Fibroblast of skin of scalp (primary cell): ENCODE measurements at regions not wholly inside any gene's neighbourhood (a gene's known extent, or its start where the extent isn't known, plus 50 kb on each side); places are given as distances from the start of the nearest gene placed in this dataset.
"Not testable (repeated sequence)": the region's sequence is repeated elsewhere in the genome, so short reads cannot be mapped to it uniquely, and the experiment has no call there.

Experiments
- DNase-seq: peaks from one replicate; pipeline ENCODE4 v3.0.0-alpha.2; 2013

DNA sequence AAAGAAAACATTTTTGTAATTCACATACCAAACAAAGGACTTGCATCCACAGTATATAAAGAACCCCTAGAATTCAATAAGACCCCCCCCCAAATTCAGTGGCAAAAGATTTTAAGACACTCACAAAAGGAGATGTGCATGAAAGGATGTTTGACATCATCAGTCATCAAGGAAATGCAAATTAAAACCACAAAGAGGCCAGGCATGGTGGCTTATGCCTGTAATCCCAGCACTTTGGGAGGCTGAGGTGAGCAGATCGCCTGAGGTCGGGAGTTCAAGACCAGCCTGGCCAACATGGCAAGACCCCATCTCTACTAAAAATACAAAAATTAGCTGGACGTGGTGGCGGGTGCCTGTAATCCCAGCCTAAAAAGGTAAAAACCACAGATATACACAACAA lies 61.3 kb downstream of the AIPL1 start:
- not testable (repeated sequence) for DNase-seq

- DNase-seq: no peak
These were observed 68.7 kb downstream of the AIPL1 start for GRCh38 chr17:6366221-6366666.

DNA sequence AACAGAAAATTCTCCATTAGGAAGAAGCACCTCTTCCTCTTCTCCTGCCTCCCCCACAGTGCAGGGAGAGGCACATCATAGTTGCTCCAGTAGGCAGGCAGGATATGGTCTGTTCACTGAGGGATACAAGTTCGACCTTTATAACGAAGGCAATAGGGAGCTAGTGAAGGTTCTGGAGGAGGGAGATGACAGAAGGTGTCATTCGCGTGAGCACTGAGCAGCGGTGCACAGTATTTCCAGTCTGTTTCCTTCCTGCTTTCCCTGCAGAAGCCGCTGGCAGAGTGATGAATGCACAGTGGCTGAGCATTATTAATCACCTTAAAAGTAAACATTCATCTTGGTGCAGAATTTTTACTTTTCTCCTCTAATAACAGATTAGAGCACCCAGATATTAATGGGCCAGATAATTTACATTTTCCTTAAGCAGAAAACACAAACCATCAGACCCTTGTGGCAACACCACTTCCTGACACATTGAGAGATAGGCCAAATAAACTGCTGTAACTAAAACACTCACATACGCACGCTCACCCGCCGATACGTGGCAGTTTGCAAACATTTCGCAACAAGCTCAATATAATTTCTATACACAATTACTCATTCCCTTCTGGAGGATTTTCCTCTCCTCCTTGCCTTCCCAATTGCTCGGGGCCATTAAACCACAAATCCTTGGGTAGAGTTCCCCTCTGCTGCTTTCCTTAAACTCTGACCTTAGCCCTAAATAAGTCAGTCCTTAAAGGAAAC lies 69.5 kb downstream of the AIPL1 start:
- no peak for DNase-seq

- DNase-seq: no peak
These were observed 73.2 kb downstream of the AIPL1 start for GRCh38 chr17:6361733-6362132.

- no peak for DNase-seq
These were observed 76.8 kb downstream of the AIPL1 start for GRCh38 chr17:6358131-6358530.

GRCh38 chr17:6356562-6356961 lies 78.4 kb downstream of the AIPL1 start:
- no peak for DNase-seq

GRCh38 chr17:6355196-6355595 lies 79.7 kb downstream of the AIPL1 start:
- DNase-seq: no peak

DNA sequence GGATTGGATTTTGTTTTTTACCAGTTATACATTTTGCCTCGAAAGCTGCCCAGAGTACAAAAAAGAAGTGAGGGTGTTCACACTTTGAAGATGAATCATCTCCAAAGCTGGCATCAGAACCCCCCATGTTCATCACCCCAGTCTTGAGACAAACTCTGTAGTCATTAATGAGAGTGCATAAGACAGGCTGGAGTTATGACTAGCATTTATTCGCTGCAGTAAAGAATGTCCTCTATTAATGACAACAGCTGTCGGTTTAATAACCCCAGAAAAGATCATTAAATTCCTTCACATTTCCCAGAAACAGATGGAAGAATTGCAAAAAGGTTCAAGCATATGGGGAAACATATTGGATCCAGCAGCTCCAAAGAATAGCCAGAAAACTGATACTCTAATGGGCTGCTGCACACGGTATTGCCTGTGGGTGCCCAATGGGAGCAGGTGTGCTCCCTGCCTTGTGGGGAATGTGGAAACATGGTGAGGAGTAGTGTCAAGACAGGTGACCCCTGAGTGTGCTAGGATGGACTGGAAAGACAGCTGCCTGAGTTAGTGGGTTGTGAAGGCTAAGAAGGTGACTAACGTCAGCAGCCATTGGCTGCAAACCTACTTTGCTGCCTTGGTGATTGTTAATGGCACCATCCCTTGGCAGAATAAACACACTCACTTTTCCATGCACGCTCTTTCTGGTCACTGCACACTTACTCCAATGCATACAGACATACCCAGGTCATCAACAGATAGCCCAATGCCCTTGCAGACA lies 81.9 kb downstream of the AIPL1 start:
- no peak for DNase-seq

- no peak for DNase-seq
These were observed 82.9 kb downstream of the AIPL1 start for GRCh38 chr17:6352016-6352415.

DNA sequence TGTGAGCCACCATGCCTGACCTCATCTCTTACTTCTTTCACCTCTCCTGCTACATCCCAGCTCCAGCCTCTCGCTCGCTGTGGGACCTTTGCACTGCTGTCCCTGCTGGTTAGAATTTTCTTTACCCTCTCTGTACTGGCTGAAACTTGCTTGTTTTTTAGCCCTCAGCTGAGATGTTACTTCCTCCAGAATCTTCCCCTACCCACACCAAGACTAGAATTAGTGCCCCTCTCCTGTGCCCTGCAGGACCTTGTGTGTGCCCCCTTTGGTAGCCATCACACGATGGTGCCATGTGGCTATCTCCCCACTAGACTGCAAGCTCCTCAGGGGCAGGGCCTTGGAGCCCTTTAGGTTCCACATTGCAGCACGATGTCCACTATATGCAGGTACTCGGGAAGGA lies 84.1 kb downstream of the AIPL1 start:
- no peak for DNase-seq

DNA sequence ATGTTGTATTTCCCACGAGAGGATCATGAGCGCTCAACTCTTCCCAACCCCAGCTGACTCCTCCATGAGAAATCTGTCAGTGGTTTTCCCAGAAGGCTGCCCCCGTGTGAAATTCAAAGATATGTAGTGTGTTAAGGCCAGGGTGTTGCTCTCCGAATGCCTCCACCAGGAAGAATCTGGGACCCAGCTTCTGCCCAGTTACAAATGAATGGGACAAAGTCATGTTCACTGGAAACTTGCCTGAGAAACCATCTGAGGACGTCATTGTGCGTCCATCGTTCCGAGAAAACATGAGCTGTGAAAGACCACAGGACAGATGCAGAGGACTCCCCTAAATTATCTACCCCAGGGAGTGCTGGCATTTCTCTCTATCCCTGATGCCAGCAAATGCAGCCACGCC lies 86.0 kb downstream of the AIPL1 start:
- DNase-seq: no peak

- no peak for DNase-seq
These were observed 87.1 kb downstream of the AIPL1 start for GRCh38 chr17:6347776-6348175.

DNA sequence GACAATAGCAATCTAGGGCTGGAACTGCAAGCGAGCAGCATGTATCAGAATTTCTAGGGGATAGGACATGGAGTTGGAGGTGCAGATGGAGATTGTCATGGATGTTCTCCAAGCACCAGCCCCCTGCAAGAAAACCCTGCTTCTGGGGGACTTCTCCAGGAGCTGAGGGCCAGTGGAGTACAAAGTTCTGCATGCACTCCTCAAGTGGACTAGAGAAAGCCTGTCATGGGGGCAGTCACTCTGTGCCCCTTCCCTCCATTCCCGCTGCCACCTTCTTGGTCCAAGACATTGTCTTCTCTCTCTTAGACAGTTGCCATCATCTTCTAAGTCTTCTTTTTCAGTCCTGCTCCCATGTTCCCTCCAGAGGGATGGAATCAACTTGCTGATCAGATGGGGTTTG lies 87.9 kb downstream of the AIPL1 start:
- no peak for DNase-seq

DNA sequence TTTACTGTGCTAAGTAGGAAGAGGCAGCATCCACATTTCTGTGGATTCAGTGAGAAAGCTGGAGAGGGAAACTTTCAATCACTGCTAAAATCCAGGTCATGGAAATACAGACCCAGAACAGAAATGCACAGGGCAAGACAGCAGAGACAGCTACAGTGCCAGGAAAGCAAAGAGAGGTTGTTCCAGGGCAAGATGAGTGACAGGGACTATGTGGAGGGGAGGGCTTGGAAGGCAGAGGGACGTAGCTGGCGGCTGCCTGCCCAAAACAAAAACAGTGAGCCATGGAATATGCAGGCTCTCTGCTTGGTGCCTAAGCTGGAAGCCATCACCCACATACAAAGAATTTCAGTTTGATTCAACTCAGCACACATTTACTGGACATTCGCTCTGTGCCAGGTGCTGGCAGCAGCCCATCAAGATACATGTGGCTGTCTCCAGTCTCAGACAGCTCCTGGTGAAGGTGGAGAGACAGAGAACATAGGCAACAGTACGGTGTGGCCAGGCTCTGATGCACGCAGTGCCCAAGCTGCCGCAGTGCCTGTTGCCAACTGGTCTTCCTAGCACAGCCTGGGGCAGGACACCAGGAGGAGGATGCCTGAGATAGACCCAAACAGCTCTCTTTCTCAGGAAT lies 88.7 kb downstream of the AIPL1 start:
- DNase-seq: no peak

- no peak for DNase-seq
These were observed 91.2 kb downstream of the AIPL1 start for GRCh38 chr17:6343736-6344135.

GRCh38 chr17:6343191-6343590 lies 91.7 kb downstream of the AIPL1 start:
- DNase-seq: no peak

DNA sequence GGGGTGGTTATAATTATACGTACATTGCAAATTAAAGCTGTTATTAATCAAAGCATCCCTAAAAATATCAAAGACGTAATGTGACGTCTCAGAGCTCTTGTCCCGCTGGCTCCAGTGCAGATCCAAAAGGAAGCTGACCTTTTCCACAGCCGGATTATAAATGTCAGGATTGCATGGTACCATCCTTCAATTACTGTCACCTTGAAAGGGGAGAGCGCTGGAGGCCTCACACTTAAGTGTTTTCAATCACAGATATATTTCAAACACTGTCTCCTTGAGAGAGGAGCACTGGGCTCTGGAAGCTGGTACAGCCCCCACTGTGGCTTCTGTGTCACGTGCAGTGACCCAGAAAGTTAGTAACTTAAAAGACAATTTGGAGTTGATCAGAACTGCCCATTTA lies 94.2 kb downstream of the AIPL1 start:
- no peak for DNase-seq

DNA sequence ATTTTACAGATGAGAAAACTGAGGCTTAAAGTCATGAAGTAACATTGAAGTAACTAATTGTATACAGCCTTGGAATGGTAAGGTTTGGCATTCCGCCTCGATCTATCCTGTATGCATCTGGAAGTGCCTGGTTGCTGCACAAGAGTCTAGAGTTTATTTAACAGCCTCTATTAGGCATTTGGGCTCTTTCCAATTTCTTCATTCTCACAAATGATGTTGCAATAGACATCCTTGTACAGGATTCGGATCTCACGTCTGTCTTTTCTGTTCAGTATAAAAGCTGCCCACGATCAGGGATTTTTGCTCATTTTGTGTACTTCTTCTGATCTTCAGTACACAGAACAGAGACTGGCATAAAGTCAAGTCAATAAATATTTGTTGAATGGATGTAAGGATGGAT lies 100.5 kb downstream of the AIPL1 start:
- no peak for DNase-seq

GRCh38 chr17:6330936-6331335 lies 104.0 kb downstream of the AIPL1 start:
- no peak for DNase-seq

DNA sequence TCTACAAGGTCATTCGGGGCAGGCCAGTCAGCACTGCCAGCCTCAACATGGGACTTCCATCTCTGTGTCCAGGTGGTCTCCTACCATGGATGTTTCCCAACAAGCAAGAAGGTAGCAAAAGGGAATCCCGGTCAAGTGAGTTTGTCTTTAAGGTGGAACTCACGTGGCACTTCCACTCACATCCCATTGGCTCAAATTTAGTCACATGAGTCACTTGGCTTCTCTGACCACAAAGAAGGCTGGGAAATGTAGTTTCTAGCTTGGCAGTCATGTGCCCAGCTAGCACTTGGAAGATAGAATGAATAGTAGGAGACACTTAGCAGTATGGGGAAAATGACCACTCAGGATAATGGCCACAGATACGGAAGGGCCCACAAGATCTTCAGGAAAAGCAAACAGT lies 106.6 kb downstream of the AIPL1 start:
- DNase-seq: no peak

GRCh38 chr17:6327007-6327406 lies 107.9 kb downstream of the AIPL1 start:
- DNase-seq: no peak

DNA sequence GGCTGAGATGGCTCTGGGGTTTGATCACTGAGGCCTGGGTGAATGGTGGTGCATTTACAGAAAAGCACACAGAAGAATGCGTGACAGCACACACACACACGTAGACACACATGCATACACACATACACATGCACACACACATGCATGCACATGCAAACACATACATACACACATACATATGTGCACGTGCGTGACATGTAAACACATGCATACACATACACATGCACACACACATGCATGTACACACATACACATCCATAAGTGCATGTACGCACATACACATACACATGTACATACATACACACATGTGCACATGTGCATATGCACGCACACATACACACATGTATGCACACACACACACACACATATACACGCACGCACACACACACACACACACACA lies 108.4 kb downstream of the AIPL1 start:
- no peak for DNase-seq

GRCh38 chr17:6325741-6326140 lies 109.2 kb downstream of the AIPL1 start:
- DNase-seq: no peak

GRCh38 chr17:6325051-6325450 lies 109.9 kb downstream of the AIPL1 start:
- no peak for DNase-seq
